Stimulated activated naive CD8-positive, alpha-beta T cell treated with anti-CD3 and anti-CD28 coated beads, Interleukin-15, Interleukin-2, amounts not matched to agents 100 U/mL and 50 U/mL, for 24 hours (primary cell): ENCODE measurements at regions not wholly inside any gene's neighbourhood (a gene's known extent, or its start where the extent isn't known, plus 50 kb on each side); places are given as distances from the start of the nearest gene placed in this dataset.

ENCODE experiments used
- ATAC-seq: fragments of 150-1000 bp; cut with Tn5 transposase; one replicate; pipeline ENCODE4 v1.10.0; 2021
- DNase-seq: peaks from one replicate; pipeline ENCODE4 v3.0.0; 2021

GRCh38 chr16:85162478-85163277 is 50.4 kb upstream of the CIBAR2 start:
- DNase-seq, result no peak
- no peak for ATAC-seq

GRCh38 chr16:85163278-85164112 is 51.2 kb upstream of the CIBAR2 start:
- no peak for ATAC-seq
- no peak for DNase-seq

- no peak for ATAC-seq
Observed at GRCh38 chr16:85164431-85164830, 52.2 kb upstream of the CIBAR2 start.

DNA sequence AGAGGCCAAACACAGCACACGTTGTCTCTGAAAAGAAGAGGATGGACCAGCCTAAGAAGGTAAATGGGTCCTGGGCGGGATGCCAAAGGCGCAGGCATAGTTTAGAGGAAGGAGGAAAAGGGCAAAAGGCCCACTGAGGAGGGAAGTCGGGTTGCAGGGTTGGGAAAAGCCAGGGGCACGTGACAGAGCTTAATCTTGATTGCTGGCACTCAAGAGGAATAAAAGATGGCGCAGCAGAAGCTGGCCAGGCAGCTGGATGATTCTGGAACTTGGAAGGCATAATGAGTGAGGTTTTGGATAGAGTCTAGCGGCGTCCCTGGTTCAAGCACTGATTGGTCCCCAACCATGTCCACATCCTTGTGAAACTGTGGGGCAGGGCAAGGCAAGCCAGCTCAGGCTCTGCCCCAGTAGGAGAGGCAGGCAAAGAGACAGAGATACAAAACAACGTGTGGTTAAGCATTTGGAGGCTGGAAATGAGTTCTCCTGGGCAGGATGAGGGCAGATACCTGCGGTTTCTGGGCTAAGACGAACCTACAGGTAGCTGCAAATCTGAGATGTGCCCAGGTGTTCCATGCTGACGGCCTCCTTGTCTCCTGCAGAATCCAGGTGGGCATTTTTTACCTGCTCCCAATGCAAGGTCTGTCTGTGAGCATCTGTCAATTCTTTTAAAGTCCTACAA is 52.7 kb upstream of the CIBAR2 start:
- DNase-seq, result no peak
- no peak for ATAC-seq

More at GRCh38 chr16:85164431-85164830, 52.2 kb upstream of the CIBAR2 start:
- no peak for DNase-seq

DNA sequence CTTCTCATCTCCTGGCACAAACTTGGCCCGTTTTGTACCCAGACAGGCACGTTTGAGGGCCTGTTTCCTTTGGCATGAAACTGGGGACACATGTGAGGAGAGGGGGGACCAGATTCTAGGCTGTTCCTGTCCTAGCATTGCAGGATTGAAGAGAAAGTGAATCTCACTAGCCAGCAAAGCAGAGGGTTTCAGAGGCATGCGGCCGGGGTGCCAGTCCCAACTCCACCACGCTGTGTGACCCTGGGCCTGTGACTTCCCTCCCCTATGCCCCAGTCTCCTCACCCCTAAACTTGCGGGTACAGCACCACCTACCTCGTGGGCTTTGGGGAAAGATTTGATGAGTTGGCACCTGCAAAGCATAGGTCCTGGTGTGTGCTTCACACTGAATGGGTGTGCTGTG is 53.5 kb upstream of the CIBAR2 start:
- no peak for DNase-seq
- ATAC-seq, result peak; percentile 11

GRCh38 chr16:85166281-85166680 is 54.0 kb upstream of the CIBAR2 start:
- DNase-seq (no peak), ATAC-seq (no peak)

- ATAC-seq, result no peak
- DNase-seq, result no peak
Observed at GRCh38 chr16:85166699-85167588, 54.7 kb upstream of the CIBAR2 start.

DNA sequence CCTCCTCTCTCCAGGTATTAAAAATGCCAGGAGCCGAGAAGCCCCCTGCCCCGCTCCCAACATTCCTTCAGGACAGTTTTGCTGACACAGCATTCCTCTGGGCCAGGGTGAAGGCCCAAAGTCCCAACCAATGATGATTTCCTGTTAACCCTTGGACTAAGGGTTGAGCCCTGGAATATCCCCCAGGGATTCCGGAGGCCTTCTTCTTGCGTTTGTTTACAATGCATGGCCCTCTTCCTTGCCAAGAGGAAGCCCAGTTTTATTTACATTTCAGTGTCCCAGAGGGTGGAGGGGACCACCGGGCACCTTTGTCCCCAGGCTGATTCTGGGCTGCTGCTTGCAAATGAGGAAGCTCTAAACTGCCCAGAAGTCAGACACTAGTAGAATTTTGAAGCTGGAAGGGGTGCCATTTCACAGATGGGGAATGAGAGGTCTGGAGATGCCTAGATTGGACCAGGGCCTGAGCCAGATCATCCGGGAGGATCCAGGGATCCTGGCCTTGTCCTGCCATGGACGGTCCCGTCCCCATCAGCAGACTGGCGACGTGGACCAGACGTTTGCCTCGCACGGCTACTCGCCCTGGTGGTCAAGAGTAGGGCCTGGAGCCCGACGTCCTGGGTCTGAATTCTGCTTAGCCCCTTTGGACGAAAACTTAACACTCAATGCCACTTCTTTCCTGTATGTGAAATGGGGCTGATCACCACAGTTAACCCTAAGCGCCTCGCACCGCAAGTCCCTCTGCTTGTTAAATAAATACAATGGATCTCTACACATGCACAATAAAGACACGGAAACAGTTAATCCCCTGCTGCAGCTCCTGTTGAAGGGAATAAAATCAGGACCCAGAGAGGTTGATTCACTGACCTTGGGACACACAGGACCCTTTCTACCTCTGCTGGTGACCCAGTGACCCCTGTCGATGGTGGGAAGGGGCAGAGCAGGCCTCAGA is 55.6 kb upstream of the CIBAR2 start:
- DNase-seq (no peak), ATAC-seq (no peak)

DNA sequence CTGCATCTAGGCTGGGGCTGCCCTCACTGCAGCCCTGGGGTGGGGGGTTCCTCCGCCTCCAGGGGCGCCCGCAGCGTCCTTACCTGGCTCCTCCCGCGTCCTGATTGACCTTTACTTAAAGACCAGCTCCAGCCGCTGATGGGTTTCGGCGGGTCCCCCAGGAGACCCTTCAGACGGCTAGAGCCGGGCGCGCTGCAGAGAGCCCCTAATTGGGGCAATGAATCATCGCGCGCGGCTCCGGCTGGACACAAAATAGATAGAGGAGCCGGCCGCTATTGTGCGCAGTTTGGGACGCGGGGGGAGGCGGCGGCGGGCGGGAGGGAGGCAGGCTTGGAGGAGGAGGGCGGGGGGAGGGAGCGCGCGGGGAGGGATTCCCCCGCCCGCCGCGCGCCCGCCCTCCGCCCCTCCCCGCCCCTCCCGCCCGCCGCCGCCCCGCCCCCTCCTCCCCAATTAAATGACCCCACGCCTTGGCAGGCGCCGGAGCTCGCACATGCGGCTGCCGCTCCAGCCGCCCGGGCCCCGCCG is 56.5 kb upstream of the CIBAR2 start:
- peak; percentile 15 for DNase-seq

GRCh38 chr16:85169333-85170065 is 57.2 kb upstream of the CIBAR2 start:
- peak; percentile 13 for DNase-seq
- no peak for ATAC-seq

More for the DNA sequence above, 56.5 kb upstream of the CIBAR2 start:
- ATAC-seq, result no peak

DNA sequence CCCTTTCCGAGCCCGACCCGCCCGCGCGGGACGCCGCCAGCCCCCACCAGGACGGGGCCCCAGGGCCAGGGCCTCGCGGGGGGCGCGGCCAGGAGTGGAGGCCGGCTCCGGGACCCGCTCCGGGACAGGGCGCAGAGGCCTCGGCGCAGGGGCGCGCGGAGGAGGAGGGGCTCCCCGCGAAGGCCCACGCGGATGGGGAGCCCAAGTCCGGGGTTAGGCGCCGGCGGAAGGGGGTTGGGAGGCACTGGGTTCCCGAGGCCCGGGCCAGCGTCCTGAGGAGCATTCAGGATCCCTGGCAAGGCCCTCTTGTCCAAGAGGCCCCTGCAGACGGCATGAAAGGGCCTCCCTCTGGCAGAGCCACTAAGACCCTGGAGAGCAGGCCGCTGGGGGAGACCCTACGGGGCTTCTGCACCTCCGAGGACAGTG is 57.8 kb upstream of the CIBAR2 start:
- DNase-seq (no peak), ATAC-seq (no peak)

DNA sequence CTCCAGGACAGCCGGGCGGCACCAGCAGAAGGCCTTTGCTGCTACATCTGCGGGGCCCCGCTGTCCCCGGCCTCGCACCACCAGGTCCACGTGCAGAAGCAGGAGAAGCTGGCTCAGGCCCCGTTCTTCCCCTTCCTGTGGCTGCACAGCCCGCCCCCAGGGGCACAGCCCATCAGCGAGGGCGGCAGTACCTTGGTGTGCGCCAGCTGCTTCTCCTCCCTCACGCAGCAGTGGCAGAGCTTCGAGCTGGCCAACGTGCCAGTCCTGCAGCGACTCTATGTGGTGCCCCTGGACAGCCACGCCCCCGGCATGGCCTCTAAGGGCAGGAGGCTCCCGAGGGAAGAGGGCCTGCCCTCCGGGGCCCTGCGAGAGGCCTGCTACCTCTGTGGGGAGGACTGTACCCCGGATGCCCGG is 58.3 kb upstream of the CIBAR2 start:
- DNase-seq, result no peak
- ATAC-seq, result no peak

DNA sequence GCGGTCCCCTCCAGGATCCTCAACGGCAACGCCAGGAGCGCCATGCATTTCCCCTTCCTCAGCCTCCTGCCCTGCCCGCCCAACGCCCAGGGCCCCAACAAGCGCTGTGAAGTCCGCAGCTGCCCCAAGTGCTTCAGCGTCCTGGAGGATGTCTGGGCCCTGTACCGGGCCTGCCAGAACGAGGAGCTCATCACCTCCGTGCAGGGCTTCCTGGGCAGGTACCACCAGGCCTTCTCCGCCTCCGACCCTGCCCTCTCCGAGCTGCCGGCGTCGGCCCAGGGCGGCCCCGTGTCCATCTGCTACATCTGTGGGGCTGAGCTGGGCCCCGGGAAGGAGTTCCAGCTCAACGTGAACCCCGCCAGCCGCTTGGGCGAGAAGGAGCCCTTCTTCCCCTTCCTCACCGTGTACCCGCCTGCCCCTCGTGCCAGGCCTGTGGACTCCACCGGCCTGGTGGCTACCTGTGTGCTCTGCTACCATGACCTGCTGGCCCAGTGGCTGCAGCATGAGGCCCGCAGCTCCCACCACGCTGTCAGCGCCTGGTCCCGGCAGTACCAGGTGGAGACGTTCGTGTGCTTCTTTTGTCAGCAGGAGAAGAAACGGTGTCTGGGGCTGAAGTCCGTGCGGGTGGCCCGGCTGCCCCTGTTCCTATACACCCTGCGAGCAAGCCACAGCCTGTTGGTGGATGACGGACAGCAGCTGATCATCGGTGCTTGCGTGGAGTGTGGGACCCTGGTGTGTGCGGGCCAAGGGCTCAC is 58.9 kb upstream of the CIBAR2 start:
- ATAC-seq, result no peak

GRCh38 chr16:85171759-85172454 is 59.6 kb upstream of the CIBAR2 start:
- DNase-seq, result no peak
- ATAC-seq, result no peak

More for the DNA sequence above, 58.9 kb upstream of the CIBAR2 start:
- DNase-seq, result no peak

GRCh38 chr16:85172455-85173145 is 60.3 kb upstream of the CIBAR2 start:
- no peak for DNase-seq
- ATAC-seq, result no peak

DNA sequence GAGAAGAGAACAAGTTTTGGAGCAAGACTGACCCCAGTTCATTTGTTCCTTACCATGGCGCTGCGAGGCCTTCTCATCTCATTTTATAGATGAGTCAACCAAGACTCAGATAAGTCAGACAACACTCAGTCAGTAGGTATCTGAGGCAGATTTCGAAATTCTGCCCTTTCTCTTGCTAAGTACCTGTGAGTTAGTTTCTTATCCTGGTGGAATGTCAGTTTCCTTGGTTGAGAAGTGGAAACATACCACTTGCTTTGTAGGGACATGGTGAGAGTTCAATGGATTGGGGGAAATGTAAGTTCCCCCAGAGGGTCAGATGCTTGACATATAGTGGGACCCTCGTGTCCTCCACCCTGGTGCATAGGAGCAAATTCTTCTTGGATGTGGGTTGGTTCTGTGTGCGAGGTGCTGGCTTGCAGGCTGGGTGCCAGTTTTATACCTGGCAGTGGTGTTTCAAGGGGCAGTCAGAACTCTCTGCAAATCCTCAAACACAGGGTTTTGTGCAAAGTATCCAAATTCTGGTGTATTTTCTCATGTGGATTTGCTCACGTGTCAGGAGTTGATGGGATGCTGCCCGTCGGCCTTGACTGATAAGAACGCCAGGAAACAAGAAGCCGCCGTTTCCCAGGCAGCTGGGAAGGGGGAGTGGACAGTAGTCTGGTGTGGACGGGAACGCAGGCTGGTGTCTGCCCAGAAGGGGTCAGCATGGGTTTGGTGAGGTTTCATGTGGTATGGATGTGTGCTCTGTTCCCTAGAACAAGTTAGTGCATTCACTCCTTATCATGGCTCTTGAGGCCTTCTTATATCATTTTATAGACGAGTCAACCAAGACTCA is 61.1 kb upstream of the CIBAR2 start:
- DNase-seq, result no peak
- no peak for ATAC-seq
